ENCODE measurements at regions not wholly inside any gene's neighbourhood (a gene's known extent, or its start where the extent isn't known, plus 50 kb on each side); places are given as distances from the start of the nearest gene placed in this dataset.
A peak's percentile ranks its signal among the peaks of the same experiment; 100 is the strongest.
"Not testable (repeated sequence)": the region's sequence is repeated elsewhere in the genome, so short reads cannot be mapped to it uniquely, and the experiment has no call there.

DNA sequence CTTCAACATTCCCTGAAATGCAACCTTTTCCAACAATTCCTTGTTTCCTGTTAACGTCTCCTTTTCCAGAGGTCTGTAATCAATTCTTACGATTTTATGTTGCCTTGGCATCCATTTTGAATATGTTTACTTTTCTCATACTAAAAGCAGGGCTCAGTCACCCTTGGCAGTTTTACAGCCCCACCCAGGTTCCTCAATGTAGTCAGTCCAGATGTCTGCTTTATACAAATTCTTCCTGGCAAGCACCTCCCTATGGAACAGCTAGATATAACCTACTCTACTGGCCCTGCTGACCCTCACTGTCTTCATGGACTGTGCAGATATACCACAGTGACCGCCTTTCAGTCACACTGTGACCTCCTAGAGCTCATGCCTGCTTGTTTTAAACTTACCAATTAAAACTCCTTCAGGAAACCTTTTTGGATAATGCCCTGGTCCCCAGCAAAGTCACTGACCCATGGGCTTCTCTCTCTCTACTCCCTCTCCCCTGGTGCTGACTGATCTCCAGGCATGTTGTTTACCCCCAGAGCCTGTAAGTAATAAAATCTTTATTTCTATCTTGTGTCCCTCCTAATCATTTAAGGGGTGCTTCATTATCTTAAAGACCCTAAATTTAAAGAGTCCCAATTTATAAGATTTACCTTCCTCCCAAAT is 147.1 kb upstream of the STEAP1 start:
- H3K27ac ChIP-seq (ENCODE audit: low read length), result no peak overlapping the region
- no peaks in the 10 kb centered on the region for H3K27me3 ChIP-seq (ENCODE audit: insufficient read depth, low read length)
- no peaks in the 10 kb centered on the region for H3K9me3 ChIP-seq (ENCODE audit: insufficient read depth, low read depth, low read length)
- H3K4me3 ChIP-seq (ENCODE audit: low read length), result no peak overlapping the region
- no peaks in the 10 kb centered on the region for H3K36me3 ChIP-seq (ENCODE audit: insufficient read depth, low read depth, low read length)
- no peak overlapping the region for H3K9ac ChIP-seq (ENCODE audit: low read depth, low read length)
- peaks cover 22% of the 10 kb centered on the region; the same call in 1 of the 2 replicates for H3K4me1 ChIP-seq (ENCODE audit: insufficient read depth, low read length)

GRCh38 chr7:90007831-90008230 is 146.4 kb upstream of the STEAP1 start:
- peak overlapping the region; percentile 4; the same call in 1 of the 2 replicates for H3K4me3 ChIP-seq (ENCODE audit: low read length)
- H3K27ac ChIP-seq (ENCODE audit: low read length), result no peak overlapping the region
- H3K4me1 ChIP-seq (ENCODE audit: insufficient read depth, low read length), result peaks cover 22% of the 10 kb centered on the region; the same call in 1 of the 2 replicates
- no peaks in the 10 kb centered on the region for H3K27me3 ChIP-seq (ENCODE audit: insufficient read depth, low read length)
- H3K9me3 ChIP-seq (ENCODE audit: insufficient read depth, low read depth, low read length), result no peaks in the 10 kb centered on the region
- H3K9ac ChIP-seq (ENCODE audit: low read depth, low read length), result no peak overlapping the region
- H3K36me3 ChIP-seq (ENCODE audit: insufficient read depth, low read depth, low read length), result no peaks in the 10 kb centered on the region

- H3K27ac ChIP-seq (ENCODE audit: low read length), result no peak overlapping the region
- no peaks in the 10 kb centered on the region for H3K27me3 ChIP-seq (ENCODE audit: insufficient read depth, low read length)
- no peaks in the 10 kb centered on the region for H3K9me3 ChIP-seq (ENCODE audit: insufficient read depth, low read depth, low read length)
- no peaks in the 10 kb centered on the region for H3K4me1 ChIP-seq (ENCODE audit: insufficient read depth, low read length)
- no peaks in the 10 kb centered on the region for H3K36me3 ChIP-seq (ENCODE audit: insufficient read depth, low read depth, low read length)
- H3K9ac ChIP-seq (ENCODE audit: low read depth, low read length), result no peak overlapping the region
- H3K4me3 ChIP-seq (ENCODE audit: low read length), result no peak overlapping the region
Measured at GRCh38 chr7:90022213-90022612, 132.1 kb upstream of the STEAP1 start.

DNA sequence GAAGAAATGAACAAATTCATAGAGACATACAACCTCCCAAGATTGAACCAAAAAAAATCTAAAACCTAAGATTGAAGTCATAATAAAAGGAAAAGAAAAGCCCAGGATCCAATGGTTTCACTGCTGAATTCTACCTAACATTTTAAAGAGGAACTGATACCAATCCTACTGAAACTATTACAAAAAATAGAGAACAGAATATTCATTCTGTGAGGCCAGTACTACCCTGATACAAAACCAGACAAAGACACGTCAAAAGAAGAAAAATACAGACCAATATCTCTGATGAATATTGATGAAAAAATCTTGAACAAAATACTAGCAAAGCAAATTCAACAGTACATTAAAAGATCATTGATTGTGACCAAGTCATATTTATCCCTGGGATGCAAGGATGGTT is 128.5 kb upstream of the STEAP1 start:
- H3K27ac ChIP-seq (ENCODE audit: low read length), result no peak overlapping the region
- no peak overlapping the region for H3K4me3 ChIP-seq (ENCODE audit: low read length)
- no peaks in the 10 kb centered on the region for H3K36me3 ChIP-seq (ENCODE audit: insufficient read depth, low read depth, low read length)
- H3K9me3 ChIP-seq (ENCODE audit: insufficient read depth, low read depth, low read length), result no peaks in the 10 kb centered on the region
- no peaks in the 10 kb centered on the region for H3K4me1 ChIP-seq (ENCODE audit: insufficient read depth, low read length)
- H3K9ac ChIP-seq (ENCODE audit: low read depth, low read length), result no peak overlapping the region
- no peaks in the 10 kb centered on the region for H3K27me3 ChIP-seq (ENCODE audit: insufficient read depth, low read length)

GRCh38 chr7:90033850-90034249 is 120.4 kb upstream of the STEAP1 start:
- no peak overlapping the region for H3K27ac ChIP-seq (ENCODE audit: low read length)
- 0 out of 2 replicates have a peak, but pooled peaks cover 5% of the 10 kb centered on the region for H3K4me1 ChIP-seq (ENCODE audit: insufficient read depth, low read length)
- H3K27me3 ChIP-seq (ENCODE audit: insufficient read depth, low read length), result no peaks in the 10 kb centered on the region
- H3K36me3 ChIP-seq (ENCODE audit: insufficient read depth, low read depth, low read length), result no peaks in the 10 kb centered on the region
- H3K4me3 ChIP-seq (ENCODE audit: low read length), result no peak overlapping the region
- no peaks in the 10 kb centered on the region for H3K9me3 ChIP-seq (ENCODE audit: insufficient read depth, low read depth, low read length)
- H3K9ac ChIP-seq (ENCODE audit: low read depth, low read length), result no peak overlapping the region

DNA sequence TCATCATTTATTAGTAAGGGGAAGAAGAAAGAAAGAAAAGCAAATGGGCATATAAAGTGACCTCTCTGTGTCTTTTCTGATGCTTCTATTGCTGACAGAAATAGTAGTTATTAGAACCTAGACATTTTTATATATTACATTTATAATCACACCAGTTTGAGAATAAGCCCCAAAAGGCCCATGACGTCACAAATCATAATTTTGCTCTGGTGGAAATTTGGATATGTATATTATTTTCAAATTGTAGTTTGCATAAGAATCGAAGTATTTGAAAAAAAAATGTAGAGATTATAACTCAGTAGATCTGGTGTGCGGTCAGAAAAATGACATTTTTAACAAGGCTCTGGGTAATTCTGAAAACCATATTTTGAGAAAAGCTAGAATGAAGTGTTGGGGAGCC is 101.2 kb upstream of the STEAP1 start:
- no peaks in the 10 kb centered on the region for H3K9me3 ChIP-seq (ENCODE audit: insufficient read depth, low read depth, low read length)
- no peaks in the 10 kb centered on the region for H3K4me1 ChIP-seq (ENCODE audit: insufficient read depth, low read length)
- H3K9ac ChIP-seq (ENCODE audit: low read depth, low read length), result no peak overlapping the region

DNA sequence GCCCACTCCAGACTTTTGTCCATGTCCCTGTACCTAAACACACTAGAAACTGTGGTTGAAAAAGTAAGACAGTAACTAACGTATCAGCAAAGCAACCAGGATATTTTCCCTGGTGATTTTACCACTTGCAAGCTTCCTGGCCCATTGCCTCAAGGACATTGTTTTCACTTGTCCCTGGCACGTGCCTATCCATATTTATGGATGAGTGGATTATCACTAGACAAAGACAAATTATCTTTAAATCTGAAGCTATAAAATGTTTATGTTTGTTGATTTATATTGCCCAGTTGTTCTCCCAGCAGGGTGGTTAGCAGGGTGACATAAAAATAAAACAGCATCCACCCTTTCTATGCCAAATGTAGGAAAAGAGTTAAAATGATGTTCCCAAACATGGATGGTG is 93.2 kb upstream of the STEAP1 start:
- Histone ChIP-seq H3K36me3 (ENCODE audit: insufficient read depth, low read depth, low read length) (no peaks in the 10 kb centered on the region), H3K4me1 (ENCODE audit: insufficient read depth, low read length) (no peaks in the 10 kb centered on the region), H3K27me3 (ENCODE audit: insufficient read depth, low read length) (no peaks in the 10 kb centered on the region), H3K9me3 (ENCODE audit: insufficient read depth, low read depth, low read length) (no peaks in the 10 kb centered on the region), H3K27ac (ENCODE audit: low read length) (no peak overlapping the region), H3K4me3 (ENCODE audit: low read length) (no peak overlapping the region), H3K9ac (ENCODE audit: low read depth, low read length) (no peak overlapping the region)

More for the DNA sequence above, 101.2 kb upstream of the STEAP1 start:
- no peak overlapping the region for H3K4me3 ChIP-seq (ENCODE audit: low read length)
- no peaks in the 10 kb centered on the region for H3K36me3 ChIP-seq (ENCODE audit: insufficient read depth, low read depth, low read length)
- H3K27me3 ChIP-seq (ENCODE audit: insufficient read depth, low read length), result no peaks in the 10 kb centered on the region
- no peak overlapping the region for H3K27ac ChIP-seq (ENCODE audit: low read length)

DNA sequence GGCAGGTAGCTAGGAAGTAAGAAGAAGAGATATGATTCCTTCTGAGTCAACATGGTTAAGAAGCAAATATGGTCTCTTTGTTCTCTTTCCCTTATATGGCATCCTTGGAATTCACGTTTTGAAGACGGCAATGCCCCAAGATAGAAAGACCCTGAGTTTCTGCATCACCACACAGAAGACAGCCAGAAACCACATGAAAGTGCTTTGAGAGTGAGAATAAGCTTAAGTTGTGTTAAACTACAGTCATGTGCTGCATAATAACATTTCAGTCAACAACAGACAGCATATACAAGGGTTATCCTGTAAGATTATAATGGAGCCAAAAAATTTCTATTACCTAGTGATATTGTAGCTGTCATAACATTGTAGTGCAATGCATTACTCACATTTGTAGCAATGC is 89.9 kb upstream of the STEAP1 start:
- Histone ChIP-seq H3K27ac (ENCODE audit: low read length) (no peak overlapping the region), H3K4me3 (ENCODE audit: low read length) (no peak overlapping the region), H3K27me3 (ENCODE audit: insufficient read depth, low read length) (no peaks in the 10 kb centered on the region), H3K9ac (ENCODE audit: low read depth, low read length) (no peak overlapping the region), H3K36me3 (ENCODE audit: insufficient read depth, low read depth, low read length) (no peaks in the 10 kb centered on the region), H3K9me3 (ENCODE audit: insufficient read depth, low read depth, low read length) (no peaks in the 10 kb centered on the region; the same call in 1 of the 2 replicates), H3K4me1 (ENCODE audit: insufficient read depth, low read length) (no peaks in the 10 kb centered on the region)

GRCh38 chr7:90067171-90067570 is 87.1 kb upstream of the STEAP1 start:
- Histone ChIP-seq H3K4me1 (ENCODE audit: insufficient read depth, low read length) (no peaks in the 10 kb centered on the region), H3K27ac (ENCODE audit: low read length) (no peak overlapping the region), H3K4me3 (ENCODE audit: low read length) (no peak overlapping the region), H3K27me3 (ENCODE audit: insufficient read depth, low read length) (no peaks in the 10 kb centered on the region), H3K36me3 (ENCODE audit: insufficient read depth, low read depth, low read length) (no peaks in the 10 kb centered on the region), H3K9ac (ENCODE audit: low read depth, low read length) (no peak overlapping the region), H3K9me3 (ENCODE audit: insufficient read depth, low read depth, low read length) (no peaks in the 10 kb centered on the region; the same call in 1 of the 2 replicates)

- H3K27me3 ChIP-seq (ENCODE audit: insufficient read depth, low read length); H3K9me3 ChIP-seq (ENCODE audit: insufficient read depth, low read depth, low read length); H3K27ac ChIP-seq (ENCODE audit: low read length); H3K9ac ChIP-seq (ENCODE audit: low read depth, low read length); H3K4me3 ChIP-seq (ENCODE audit: low read length); H3K4me1 ChIP-seq (ENCODE audit: insufficient read depth, low read length); H3K36me3 ChIP-seq (ENCODE audit: insufficient read depth, low read depth, low read length): not testable (repeated sequence)
Measured at GRCh38 chr7:90070238-90070637, 84.0 kb upstream of the STEAP1 start.

- Histone ChIP-seq H3K27me3 (ENCODE audit: insufficient read depth, low read length) (no peaks in the 10 kb centered on the region), H3K27ac (ENCODE audit: low read length) (no peak overlapping the region), H3K36me3 (ENCODE audit: insufficient read depth, low read depth, low read length) (no peaks in the 10 kb centered on the region), H3K4me1 (ENCODE audit: insufficient read depth, low read length) (peaks cover 4% of the 10 kb centered on the region), H3K9ac (ENCODE audit: low read depth, low read length) (no peak overlapping the region), H3K9me3 (ENCODE audit: insufficient read depth, low read depth, low read length) (no peaks in the 10 kb centered on the region), H3K4me3 (ENCODE audit: low read length) (no peak overlapping the region)
Measured at GRCh38 chr7:90078921-90079320, 75.3 kb upstream of the STEAP1 start.

DNA sequence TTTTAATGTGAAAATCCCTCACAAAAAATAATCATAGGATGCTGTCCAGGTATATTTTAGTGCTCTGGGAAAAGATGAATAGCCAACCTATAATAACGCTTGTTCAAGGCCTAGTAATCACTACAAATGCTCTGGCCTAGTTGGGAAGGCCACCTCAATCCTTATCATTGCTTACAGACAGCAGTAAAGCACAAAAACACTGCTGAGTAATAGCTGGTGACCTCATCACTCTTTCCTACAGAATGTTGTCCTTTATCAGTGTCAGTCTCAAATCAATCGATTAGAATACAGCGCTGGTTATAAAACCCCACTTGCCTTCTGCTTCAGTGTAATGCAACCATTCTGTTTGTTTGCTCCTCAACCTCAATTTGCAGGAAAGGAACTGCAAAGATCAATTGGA is 72.6 kb upstream of the STEAP1 start:
- H3K4me3 ChIP-seq (ENCODE audit: low read length), result no peak overlapping the region
- H3K27me3 ChIP-seq (ENCODE audit: insufficient read depth, low read length), result no peaks in the 10 kb centered on the region
- no peaks in the 10 kb centered on the region for H3K9me3 ChIP-seq (ENCODE audit: insufficient read depth, low read depth, low read length)
- no peak overlapping the region for H3K9ac ChIP-seq (ENCODE audit: low read depth, low read length)
- H3K4me1 ChIP-seq (ENCODE audit: insufficient read depth, low read length), result peaks cover 4% of the 10 kb centered on the region
- H3K36me3 ChIP-seq (ENCODE audit: insufficient read depth, low read depth, low read length), result no peaks in the 10 kb centered on the region
- no peak overlapping the region for H3K27ac ChIP-seq (ENCODE audit: low read length)
